Caco-2 (cell line): ENCODE measurements at regions not wholly inside any gene's neighbourhood (a gene's known extent, or its start where the extent isn't known, plus 50 kb on each side); places are given as distances from the start of the nearest gene placed in this dataset.

ENCODE experiments used
- BruUV-seq: library from RNA; stranded (reverse); fragments of 400-500 nt; replicated peaks from 2 replicates; lab custom pipeline; 2021; lab: Mats Ljungman, UMichigan
- CTCF ChIA-PET: fragments of 300-600 bp; sonication (Branson Sonifier 250); formaldehyde crosslinking; loops from one replicate; lab custom pipeline; 2022; ENCODE audit warnings: antibody characterized with exemption; lab: Charles Lee
- POLR2A ChIA-PET: fragments of 300-600 bp; sonication (Branson Sonifier 250); formaldehyde crosslinking; loops from one replicate; lab custom pipeline; 2022; ENCODE audit warnings: antibody characterized with exemption; lab: Charles Lee
- DNase-seq, 2 experiments: peaks; one replicate each; pipeline versions ENCODE4 v3.0.0 to v3.0.0-alpha.2; 2020 to 2022
- H3K27me3 ChIP-seq: replicated peaks from 2 replicates; pipeline ENCODE4 v1.6.0; 2011; ENCODE audit warnings: low read length; ENCODE audit not compliant: control insufficient read depth, insufficient read depth
- H3K36me3 ChIP-seq: 2 replicates; pipeline ENCODE4 v1.5.1; 2011; ENCODE audit warnings: low read length; ENCODE audit not compliant: control insufficient read depth, insufficient read depth
- H3K4me1 ChIP-seq: fragments of 250-450 bp; sonication (Bioruptor Pico); 2 replicates; pipeline ENCODE4 v1.5.1; 2020; ENCODE audit warnings: mild to moderate bottlenecking
- H3K4me3 ChIP-seq: 2 replicates; pipeline ENCODE4 v1.5.1; 2011; ENCODE audit warnings: low read depth, mild to moderate bottlenecking, control low read depth, low read length
- H3K9me3 ChIP-seq: fragments of 250-450 bp; sonication (Bioruptor Pico); 2 replicates; pipeline ENCODE4 v1.5.1; 2020; ENCODE audit warnings: mild to moderate bottlenecking, moderate library complexity
- H3K27ac Mint-ChIP-seq: one replicate; pipeline ENCODE4 v1.8.0; 2022; ENCODE audit warnings: mixed read lengths; ENCODE audit not compliant: unreplicated experiment
- H3K27me3 Mint-ChIP-seq: one replicate; pipeline ENCODE4 v1.8.0; 2022; ENCODE audit warnings: mixed read lengths; ENCODE audit not compliant: insufficient read depth, unreplicated experiment
- H3K36me3 Mint-ChIP-seq: one replicate; pipeline ENCODE4 v1.8.0; 2022; ENCODE audit warnings: mild to moderate bottlenecking, mixed read lengths; ENCODE audit not compliant: insufficient read depth, unreplicated experiment
- H3K4me1 Mint-ChIP-seq: one replicate; pipeline ENCODE4 v1.8.0; 2022; ENCODE audit warnings: low read depth, mixed read lengths; ENCODE audit not compliant: unreplicated experiment
- H3K4me3 Mint-ChIP-seq: one replicate; pipeline ENCODE4 v1.8.0; 2022; ENCODE audit warnings: mild to moderate bottlenecking, moderate library complexity, mixed read lengths; ENCODE audit not compliant: unreplicated experiment
- H3K9me3 Mint-ChIP-seq: one replicate; pipeline ENCODE4 v1.8.0; 2022; ENCODE audit warnings: mixed read lengths; ENCODE audit not compliant: unreplicated experiment
- CTCF ChIP-seq, 2 experiments: fragments of 200-600 bp in 1 of 2; IDR thresholded peaks; 1 replicate in 1 of 2; 2 replicates in 1 of 2; pipeline versions ENCODE4 v1.5.1 to v1.8.0; 2011 to 2022; ENCODE audit warnings: antibody characterized with exemption in 1 of 2, control low read depth in 1 of 2, inconsistent platforms in 1 of 2, low read depth in 1 of 2, low read length in 1 of 2, mild to moderate bottlenecking in 1 of 2, moderate library complexity in 1 of 2; ENCODE audit not compliant: insufficient read depth in 1 of 2, severe bottlenecking in 1 of 2, unreplicated experiment in 1 of 2
- intact Hi-C: fragments of 100-400 bp; cut with micrococcal nuclease; formaldehyde crosslinking; loops from one replicate; pipeline ENCODE4 v1.10.0; 2022; ENCODE audit not compliant: unreplicated experiment

GRCh38 chr3:82053236-82053635 lies 291.8 kb upstream of the GBE1 start:
- Mint-ChIP-seq H3K9me3 (no peaks in the 10 kb centered on the region), H3K27me3 (no peaks in the 10 kb centered on the region), H3K4me3 (no peak overlapping the region), H3K4me1 (no peaks in the 10 kb centered on the region), H3K36me3 (no peaks in the 10 kb centered on the region), H3K27ac (no peak overlapping the region)
- Histone ChIP-seq H3K4me1 (no peaks in the 10 kb centered on the region), H3K36me3 (no peaks in the 10 kb centered on the region), H3K27me3 (no peaks in the 10 kb centered on the region), H3K9me3 (no peaks in the 10 kb centered on the region), H3K4me3 (no peak overlapping the region)
- DNase-seq: no peak
- ChIA-PET POLR2A (no interaction called here), CTCF (no interaction called here)
- BruUV-seq: no TSS peak
- TF ChIP-seq CTCF (IDR thresholded peaks at IDR 0.05; ENCODE audit: insufficient read depth in 1 of 2, low read depth in 1 of 2, low read length in 1 of 2, severe bottlenecking in 1 of 2, unreplicated experiment in 1 of 2): no peak
- intact Hi-C loops: no loop called here

GRCh38 chr3:82050382-82050781 lies 288.9 kb upstream of the GBE1 start:
- no peak overlapping the region for H3K4me3 ChIP-seq
- no TSS peak for BruUV-seq
- no peaks in the 10 kb centered on the region for H3K36me3 Mint-ChIP-seq
- ChIA-PET POLR2A (no interaction called here), CTCF (no interaction called here)
- no peaks in the 10 kb centered on the region for H3K27me3 ChIP-seq
- no peak for TF ChIP-seq CTCF (IDR thresholded peaks at IDR 0.05; ENCODE audit: insufficient read depth in 1 of 2, low read depth in 1 of 2, low read length in 1 of 2, severe bottlenecking in 1 of 2, unreplicated experiment in 1 of 2)
- H3K9me3 ChIP-seq: no peaks in the 10 kb centered on the region
- H3K4me1 Mint-ChIP-seq: no peaks in the 10 kb centered on the region
- H3K36me3 ChIP-seq: no peaks in the 10 kb centered on the region
- H3K27me3 Mint-ChIP-seq: peaks cover 3% of the 10 kb centered on the region
- DNase-seq: no peak
- H3K4me1 ChIP-seq: no peaks in the 10 kb centered on the region
- no peak overlapping the region for H3K4me3 Mint-ChIP-seq
- H3K27ac Mint-ChIP-seq: no peak overlapping the region
- intact Hi-C loops: no loop called here
- no peaks in the 10 kb centered on the region for H3K9me3 Mint-ChIP-seq

GRCh38 chr3:82048711-82049110 lies 287.3 kb upstream of the GBE1 start:
- no peaks in the 10 kb centered on the region for H3K27me3 ChIP-seq
- H3K36me3 ChIP-seq: no peaks in the 10 kb centered on the region
- H3K4me3 Mint-ChIP-seq: no peak overlapping the region
- no peak overlapping the region for H3K27ac Mint-ChIP-seq
- DNase-seq: no peak
- no peaks in the 10 kb centered on the region for H3K4me1 Mint-ChIP-seq
- no peaks in the 10 kb centered on the region for H3K9me3 ChIP-seq
- intact Hi-C loops: no loop called here
- H3K36me3 Mint-ChIP-seq: no peaks in the 10 kb centered on the region
- no peak for TF ChIP-seq CTCF (IDR thresholded peaks at IDR 0.05; ENCODE audit: insufficient read depth in 1 of 2, low read depth in 1 of 2, low read length in 1 of 2, severe bottlenecking in 1 of 2, unreplicated experiment in 1 of 2)
- BruUV-seq: no TSS peak
- peaks cover 3% of the 10 kb centered on the region for H3K27me3 Mint-ChIP-seq
- ChIA-PET CTCF (no interaction called here), POLR2A (no interaction called here)
- no peaks in the 10 kb centered on the region for H3K4me1 ChIP-seq
- no peaks in the 10 kb centered on the region for H3K9me3 Mint-ChIP-seq
- no peak overlapping the region for H3K4me3 ChIP-seq
